Brain microvascular endothelial cell (primary cell): ENCODE measurements at regions not wholly inside any gene's neighbourhood (a gene's known extent, or its start where the extent isn't known, plus 50 kb on each side); places are given as distances from the start of the nearest gene placed in this dataset.
"Not testable (repeated sequence)": the region's sequence is repeated elsewhere in the genome, so short reads cannot be mapped to it uniquely, and the experiment has no call there.

Experiments used
- DNase-seq: peaks from one replicate; pipeline ENCODE4 v3.0.0-alpha.2; 2020
- H3K27ac ChIP-seq: fragments of 250-450 bp; sonication (Bioruptor Pico); 2 replicates; pipeline ENCODE4 v1.5.1; 2020; ENCODE audit warnings: mild to moderate bottlenecking, moderate library complexity
- H3K27me3 ChIP-seq: fragments of 250-450 bp; sonication (Bioruptor Pico); replicated peaks from 2 replicates; pipeline ENCODE4 v1.5.1; 2020; ENCODE audit warnings: mild to moderate bottlenecking
- H3K36me3 ChIP-seq: fragments of 250-450 bp; sonication (Bioruptor Pico); replicated peaks from 2 replicates; pipeline ENCODE4 v1.5.1; 2020; ENCODE audit warnings: mild to moderate bottlenecking
- H3K4me3 ChIP-seq: 2 replicates; pipeline ENCODE4 v1.5.1; 2011; ENCODE audit warnings: low read depth, mild to moderate bottlenecking, control low read depth, low read length, moderate library complexity
- CTCF ChIP-seq: IDR thresholded peaks from 2 replicates; pipeline ENCODE4 v1.5.1; 2011; ENCODE audit warnings: low read depth, mild to moderate bottlenecking, moderate library complexity, low read length, control low read depth, inconsistent platforms; ENCODE audit errors: missing control alignments
- in situ Hi-C: cut with HindIII; loops from 2 replicates; pipeline ENCODE4 v1.10.0; 2017; ENCODE audit warnings: low sequenced_read_pairs, low pct_ligation_motif_present

DNA sequence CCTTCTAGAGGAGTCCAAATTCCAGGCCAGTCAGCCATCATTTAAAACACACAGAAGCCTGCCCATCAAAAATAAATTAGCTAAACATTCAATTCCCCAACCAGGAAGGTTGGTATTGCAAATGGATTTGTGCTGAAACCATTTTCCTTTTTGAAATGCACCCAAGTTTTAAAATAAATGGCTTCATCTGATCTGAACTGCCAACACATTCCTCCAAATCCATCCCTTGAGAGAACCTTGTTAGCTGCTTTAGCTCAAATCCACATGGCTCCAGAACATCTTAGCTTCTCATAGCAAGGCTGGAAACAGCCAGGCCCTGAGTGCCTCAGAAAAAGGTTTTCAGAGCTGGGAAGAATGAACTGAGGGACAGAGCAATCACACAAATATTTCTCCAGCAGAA is 306.3 kb downstream of the FZD1 start:
- H3K27me3 ChIP-seq: no peaks in the 10 kb centered on the region
- no peak overlapping the region for H3K4me3 ChIP-seq
- TF ChIP-seq CTCF: no peak
- DNase-seq: no peak
- no peak overlapping the region for H3K27ac ChIP-seq
- in situ Hi-C loops: no loop called here
- H3K36me3 ChIP-seq: no peaks in the 10 kb centered on the region

GRCh38 chr7:91571601-91572000 is 307.4 kb downstream of the FZD1 start:
- Histone ChIP-seq H3K36me3 (no peaks in the 10 kb centered on the region), H3K4me3 (no peak overlapping the region), H3K27ac (no peak overlapping the region), H3K27me3 (no peaks in the 10 kb centered on the region)
- TF ChIP-seq CTCF: no peak
- DNase-seq: no peak
- in situ Hi-C loops: no loop called here

- in situ Hi-C loops: no loop called here
- no peak overlapping the region for H3K27ac ChIP-seq
- no peaks in the 10 kb centered on the region for H3K36me3 ChIP-seq
- no peak overlapping the region for H3K4me3 ChIP-seq
- H3K27me3 ChIP-seq: no peaks in the 10 kb centered on the region
- no peak for DNase-seq
- no peak for TF ChIP-seq CTCF
Observed at GRCh38 chr7:91573405-91573804, 307.1 kb downstream of the MTERF1 start.

- H3K27me3 ChIP-seq, DNase-seq, H3K4me3 ChIP-seq, in situ Hi-C loops, H3K27ac ChIP-seq, H3K36me3 ChIP-seq: not testable (repeated sequence)
Observed at GRCh38 chr7:91576459-91576858, 304.0 kb downstream of the MTERF1 start.

DNA sequence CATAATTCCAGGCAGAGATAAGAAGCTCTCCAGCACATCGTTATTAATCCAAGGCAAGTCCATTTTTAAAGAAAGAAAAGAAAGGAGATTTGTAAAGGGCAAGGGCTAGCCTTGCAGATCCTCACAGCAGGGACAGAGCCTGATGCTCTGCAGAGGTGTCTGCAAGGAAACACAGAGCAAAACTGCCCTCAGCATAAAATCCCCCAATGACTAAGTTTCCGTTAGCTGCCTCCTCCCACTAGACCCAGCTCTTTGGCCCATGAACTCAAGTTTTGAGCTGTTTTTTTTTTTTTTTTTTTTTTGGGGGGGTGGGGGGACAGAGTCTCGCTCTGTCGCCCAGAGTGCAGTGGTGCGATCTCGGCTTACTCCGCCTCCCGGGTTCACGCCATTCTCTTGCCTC is 300.7 kb downstream of the MTERF1 start:
- no peak overlapping the region for H3K4me3 ChIP-seq
- no peaks in the 10 kb centered on the region for H3K36me3 ChIP-seq
- DNase-seq: no peak
- no peak for TF ChIP-seq CTCF
- no peaks in the 10 kb centered on the region for H3K27me3 ChIP-seq
- in situ Hi-C loops: no loop called here
- H3K27ac ChIP-seq: no peak overlapping the region

DNA sequence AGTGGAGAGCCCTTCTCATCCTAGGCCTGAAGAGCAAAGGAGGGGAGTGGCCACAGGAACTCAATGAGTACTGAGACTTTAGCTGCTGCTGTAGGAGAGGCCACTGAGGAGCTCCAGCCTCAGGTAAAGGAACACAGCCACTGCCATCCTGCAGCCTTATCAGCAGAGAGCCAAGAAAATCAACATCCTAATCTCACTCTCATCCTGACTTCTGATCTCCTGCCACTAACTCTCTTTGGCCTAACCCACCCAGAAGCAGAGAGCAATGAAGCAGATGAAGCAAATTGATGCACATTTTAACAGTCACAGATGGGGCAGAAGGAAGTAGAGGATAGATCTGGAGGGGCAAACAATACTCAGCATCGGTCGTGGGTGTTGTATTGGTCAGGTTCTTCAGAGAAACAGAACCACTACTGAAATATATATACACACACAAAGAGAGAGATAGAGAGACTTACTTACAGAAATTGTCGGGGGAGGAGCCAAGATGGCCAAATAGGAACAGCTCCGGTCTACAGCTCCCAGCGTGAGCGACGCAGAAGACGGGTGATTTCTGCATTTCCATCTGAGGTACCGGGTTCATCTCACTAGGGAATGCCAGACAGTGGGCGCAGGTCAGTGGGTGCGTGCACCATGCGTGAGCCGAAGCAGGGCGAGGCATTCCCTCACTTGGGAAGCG is 297.6 kb downstream of the MTERF1 start:
- no peak overlapping the region for H3K4me3 ChIP-seq
- DNase-seq: no peak
- no peaks in the 10 kb centered on the region for H3K27me3 ChIP-seq
- no peaks in the 10 kb centered on the region for H3K36me3 ChIP-seq
- TF ChIP-seq CTCF: no peak
- no peak overlapping the region for H3K27ac ChIP-seq
- in situ Hi-C loops: no loop called here
